Activated naive CD4-positive, alpha-beta T cell treated with anti-CD3 and anti-CD28 coated beads, Interleukin-2, amount 50 U/mL, for 72 hours (primary cell): ENCODE measurements at regions not wholly inside any gene's neighbourhood (a gene's known extent, or its start where the extent isn't known, plus 50 kb on each side); places are given as distances from the start of the nearest gene placed in this dataset.
"Not testable (repeated sequence)": the region's sequence is repeated elsewhere in the genome, so short reads cannot be mapped to it uniquely, and the experiment has no call there.

ENCODE experiments used
- ATAC-seq, 2 donors: fragments of 150-1000 bp; cut with Tn5 transposase; 2 replicates each; pipeline ENCODE4 v1.10.0; 2021; ENCODE audit warnings: mild to moderate bottlenecking in 2 of 2, moderate library complexity in 2 of 2
- DNase-seq, 2 donors: peaks; one replicate each; pipeline ENCODE4 v3.0.0; 2021 to 2022; ENCODE audit warnings: low spot score in 2 of 2
- H3K27ac Mint-ChIP-seq, 2 donors: one replicate each; pipeline ENCODE4 v1.8.0; 2022; ENCODE audit warnings: mild to moderate bottlenecking in 2 of 2, mixed read lengths in 2 of 2
- H3K36me3 Mint-ChIP-seq, 2 donors: one replicate each; pipeline ENCODE4 v1.8.0; 2022; ENCODE audit warnings: mixed read lengths in 2 of 2
- H3K9me3 Mint-ChIP-seq, 2 donors: one replicate each; pipeline ENCODE4 v1.8.0; 2022; ENCODE audit warnings: mixed read lengths in 2 of 2

DNA sequence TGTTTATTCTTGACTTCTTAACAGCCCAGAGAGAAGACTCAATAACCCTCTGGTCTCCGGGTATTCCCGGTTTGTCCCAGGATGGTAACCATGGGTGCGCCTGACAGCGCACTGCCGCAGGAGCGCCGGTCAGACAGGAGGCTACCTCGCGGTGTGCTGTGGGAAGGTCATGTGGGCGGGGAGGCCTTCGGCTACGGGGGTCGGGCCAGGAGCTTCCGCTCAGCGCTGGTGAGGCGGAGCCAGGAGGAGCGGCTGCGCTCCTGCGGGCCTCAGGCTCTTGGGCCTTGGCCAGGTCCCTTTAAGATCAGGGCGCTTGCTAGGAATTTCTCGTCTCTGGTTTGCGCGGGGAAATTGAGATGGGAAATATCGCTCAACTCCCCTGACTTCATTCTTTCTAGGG lies 182.3 kb upstream of the NDN start:
- H3K27ac Mint-ChIP-seq = no peak overlapping the region
- no peaks in the 10 kb centered on the region for H3K9me3 Mint-ChIP-seq
- DNase-seq (no peak), ATAC-seq (no peak)
- H3K36me3 Mint-ChIP-seq = no peaks in the 10 kb centered on the region

DNA sequence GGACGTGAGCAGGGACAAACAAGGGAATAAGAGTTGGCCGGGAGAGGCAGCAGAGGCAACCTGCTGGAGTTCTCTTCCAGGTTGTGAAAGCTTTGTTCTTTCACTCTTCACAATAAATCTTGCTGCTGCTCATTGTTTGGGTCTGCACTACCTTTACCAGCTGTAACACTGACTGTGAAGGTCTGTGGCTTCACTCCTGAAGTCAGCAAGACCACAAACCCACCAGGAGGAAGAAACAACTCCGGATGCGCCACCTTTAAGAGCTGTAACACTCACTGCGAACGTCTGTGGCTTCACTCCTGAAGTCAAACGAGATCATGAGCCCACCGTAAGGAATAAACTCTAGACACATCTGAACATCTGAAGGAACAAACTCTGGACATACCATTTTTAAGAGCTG lies 186.5 kb upstream of the NDN start:
- DNase-seq, H3K27ac Mint-ChIP-seq, H3K36me3 Mint-ChIP-seq, ATAC-seq, H3K9me3 Mint-ChIP-seq: not testable (repeated sequence)

DNA sequence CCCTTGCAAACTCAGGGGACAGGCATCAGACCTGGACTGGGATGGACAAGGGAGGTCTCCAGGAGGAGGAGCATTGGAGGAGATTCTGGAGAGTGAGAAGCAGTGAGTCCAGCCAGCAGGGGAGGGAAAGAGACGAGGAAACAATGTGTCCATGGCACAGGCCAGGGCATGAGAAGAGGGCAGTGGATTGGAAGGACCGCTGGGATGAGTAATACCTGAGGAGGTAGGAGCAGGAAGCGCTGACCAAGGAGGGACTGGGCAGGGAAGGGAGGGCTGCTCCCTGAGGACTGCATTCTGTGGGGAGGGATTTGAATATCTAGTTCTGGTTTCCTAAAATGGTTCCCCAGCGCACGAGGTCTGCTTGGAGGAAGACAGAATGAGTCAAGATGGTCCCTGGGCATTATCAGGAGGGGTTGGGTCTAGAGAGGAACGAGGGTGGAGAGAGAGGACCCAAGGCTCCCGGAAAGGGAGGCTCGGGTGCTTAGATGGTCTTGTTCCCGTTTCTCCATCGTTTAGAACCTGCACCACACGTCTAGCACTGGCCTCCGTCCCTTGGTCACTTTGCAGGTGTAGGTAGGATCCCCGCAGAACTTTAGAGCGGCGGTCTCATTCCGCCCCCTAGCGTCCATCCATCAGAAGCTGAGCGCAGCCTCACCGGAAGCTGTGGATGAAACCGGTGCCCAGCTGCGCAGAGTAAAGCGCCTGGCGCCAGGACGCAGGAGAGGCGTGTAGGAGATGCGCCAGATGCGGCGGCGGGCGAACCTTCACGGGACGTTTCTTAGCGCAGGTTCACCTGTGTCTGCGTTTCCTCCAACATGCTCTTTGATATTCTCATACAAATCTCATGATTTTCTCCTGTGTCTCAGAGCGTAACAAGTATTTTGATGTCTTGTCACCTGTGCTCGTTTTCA lies 190.7 kb upstream of the NDN start:
- Mint-ChIP-seq H3K9me3 (peaks cover 0 to 6% of the 10 kb centered on the region in 2 donors), H3K27ac (no peak overlapping the region), H3K36me3 (peaks cover 0 to 5% of the 10 kb centered on the region in 2 donors)
- DNase-seq (peak in 1 of 2 donors; percentile 48), ATAC-seq (peak; percentile 53 to 75)

DNA sequence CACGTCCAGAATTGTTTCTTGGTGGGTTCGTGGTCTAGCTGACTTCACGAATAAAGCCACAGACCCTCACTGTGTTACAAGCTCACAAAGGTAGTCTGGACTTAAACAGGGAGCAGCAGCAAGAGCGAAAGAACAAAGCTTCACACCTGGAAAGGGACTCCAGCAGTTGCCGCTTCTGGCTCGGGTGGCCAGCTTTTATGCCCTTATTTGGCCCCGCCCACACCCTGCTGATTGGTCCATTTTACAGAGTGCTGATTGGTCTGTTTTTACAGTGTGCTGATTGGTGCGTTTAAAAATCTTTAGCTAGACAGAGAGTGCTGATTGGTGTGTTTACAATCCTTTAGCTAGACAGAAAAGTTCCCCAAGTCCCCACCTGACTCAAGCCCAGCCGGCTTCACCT lies 194.2 kb upstream of the NDN start:
- Mint-ChIP-seq H3K27ac (no peak overlapping the region), H3K9me3 (peaks cover 8 to 17% of the 10 kb centered on the region in 2 donors), H3K36me3 (peaks cover 0 to 10% of the 10 kb centered on the region in 2 donors)
- no peak for ATAC-seq
- no peak for DNase-seq

DNA sequence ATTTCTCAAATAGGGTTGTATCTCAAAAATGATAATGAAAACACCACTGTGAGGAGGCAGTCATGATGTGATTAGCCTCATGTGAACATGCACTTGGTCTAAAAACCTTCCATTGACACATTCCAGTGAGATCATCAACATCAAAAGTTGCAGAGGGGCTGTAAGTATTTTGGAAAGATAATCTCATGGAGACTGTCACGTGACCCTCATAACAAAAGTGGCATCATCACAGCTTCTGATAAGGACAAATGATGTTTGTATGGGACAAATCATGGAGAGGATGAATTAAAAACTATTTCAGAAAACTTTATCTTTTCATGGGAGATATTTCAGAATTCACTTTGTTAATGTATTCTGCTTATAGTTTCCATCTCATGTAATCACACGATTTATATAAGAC lies 203.1 kb upstream of the NDN start:
- H3K9me3 Mint-ChIP-seq = peaks cover 13 to 18% of the 10 kb centered on the region in 2 donors
- H3K27ac Mint-ChIP-seq = no peak overlapping the region
- peaks cover 4 to 11% of the 10 kb centered on the region in 2 donors for H3K36me3 Mint-ChIP-seq
- DNase-seq = no peak
- no peak for ATAC-seq

DNA sequence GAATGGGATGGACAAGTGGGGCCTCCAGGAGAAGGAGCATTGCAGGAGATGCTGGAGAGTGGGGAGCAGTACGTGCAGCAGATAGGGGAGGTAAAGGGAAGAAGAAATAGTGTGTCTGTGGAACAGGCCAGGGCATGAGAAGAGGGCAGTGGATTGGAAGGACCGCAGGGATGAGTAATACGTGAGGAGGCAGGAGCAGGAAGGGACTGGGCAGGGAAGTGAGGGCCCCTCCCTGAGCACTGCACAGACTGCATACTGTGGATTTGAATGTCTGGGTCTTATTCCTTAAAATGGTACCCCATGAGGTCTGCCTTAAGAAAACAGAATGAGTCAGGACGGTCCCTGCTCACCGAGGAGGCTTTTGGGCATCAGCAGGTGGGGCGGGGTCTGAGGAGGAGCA lies 210.0 kb upstream of the NDN start:
- H3K27ac Mint-ChIP-seq = no peak overlapping the region
- no peak for DNase-seq
- no peak for ATAC-seq
- peaks cover 17 to 21% of the 10 kb centered on the region in 2 donors for H3K9me3 Mint-ChIP-seq
- peaks cover 10% of the 10 kb centered on the region in 2 donors for H3K36me3 Mint-ChIP-seq

DNA sequence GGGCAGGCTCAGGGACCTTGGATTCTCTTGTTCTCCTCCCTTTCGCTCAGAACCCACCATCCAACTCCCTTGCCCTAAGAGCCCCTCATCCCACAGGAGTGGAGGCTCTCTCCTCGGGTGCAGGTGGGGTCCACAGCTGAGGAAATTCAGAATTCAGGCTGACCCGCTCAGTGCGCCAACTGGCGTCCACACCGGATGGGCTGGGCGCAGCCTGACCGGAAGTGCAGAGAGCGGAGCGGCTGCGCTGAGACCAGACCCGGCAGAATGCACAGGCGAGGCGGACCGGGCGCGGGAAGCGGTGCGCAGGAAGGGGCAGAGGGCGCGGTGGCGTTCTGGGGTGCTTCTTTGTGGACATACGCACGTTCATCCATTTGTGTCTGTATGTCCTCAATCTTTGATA lies 210.4 kb upstream of the NDN start:
- ATAC-seq (no peak), DNase-seq (no peak)
- peaks cover 10% of the 10 kb centered on the region in 2 donors for H3K36me3 Mint-ChIP-seq
- peaks cover 21% of the 10 kb centered on the region in 2 donors for H3K9me3 Mint-ChIP-seq
- no peak overlapping the region for H3K27ac Mint-ChIP-seq

DNA sequence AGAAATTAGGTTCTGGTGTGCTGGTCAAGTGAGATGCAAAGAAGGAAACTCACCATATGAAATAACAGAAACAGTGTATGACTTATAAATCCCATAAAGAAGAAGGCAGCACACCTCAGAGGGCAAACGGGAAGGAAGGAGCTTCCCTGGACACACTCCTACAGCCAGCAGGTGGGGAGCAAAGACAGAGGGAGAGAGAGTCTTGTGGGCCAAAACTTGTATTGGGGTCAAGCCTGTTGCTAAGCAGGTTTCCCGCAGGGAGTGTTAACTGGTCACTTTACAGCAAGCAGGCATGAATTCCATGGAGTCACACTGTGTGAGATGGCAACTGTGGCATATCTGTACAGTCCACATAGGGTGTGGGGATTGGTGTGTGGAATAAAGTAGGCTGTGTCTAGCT lies 222.9 kb upstream of the NDN start:
- Mint-ChIP-seq H3K9me3 (peaks cover 11 to 14% of the 10 kb centered on the region in 2 donors), H3K27ac (no peak overlapping the region), H3K36me3 (no peaks in the 10 kb centered on the region)
- ATAC-seq (no peak), DNase-seq (no peak)

DNA sequence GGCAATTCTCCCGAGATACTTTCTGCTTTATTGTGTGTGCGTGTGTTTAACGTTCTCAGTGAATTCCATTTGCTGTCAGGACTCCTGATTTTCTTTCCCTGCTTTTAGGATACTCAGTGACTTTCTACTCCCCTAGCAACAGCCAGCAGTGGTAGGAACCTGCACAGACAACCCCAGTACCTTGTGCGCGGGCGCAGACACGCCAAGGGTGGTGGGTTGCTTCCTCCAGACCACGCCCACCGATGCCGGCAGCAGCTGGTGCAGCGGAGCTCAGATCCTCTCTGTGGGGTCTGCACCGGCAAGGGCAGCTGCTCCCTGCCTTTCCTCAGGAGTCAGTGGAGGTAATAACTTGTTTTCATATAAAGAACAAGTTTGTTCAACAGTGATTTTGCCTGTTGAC lies 225.1 kb upstream of the NDN start:
- ATAC-seq (no peak), DNase-seq (no peak)
- Mint-ChIP-seq H3K36me3 (no peaks in the 10 kb centered on the region), H3K9me3 (peaks cover 11 to 14% of the 10 kb centered on the region in 2 donors), H3K27ac (no peak overlapping the region)

DNA sequence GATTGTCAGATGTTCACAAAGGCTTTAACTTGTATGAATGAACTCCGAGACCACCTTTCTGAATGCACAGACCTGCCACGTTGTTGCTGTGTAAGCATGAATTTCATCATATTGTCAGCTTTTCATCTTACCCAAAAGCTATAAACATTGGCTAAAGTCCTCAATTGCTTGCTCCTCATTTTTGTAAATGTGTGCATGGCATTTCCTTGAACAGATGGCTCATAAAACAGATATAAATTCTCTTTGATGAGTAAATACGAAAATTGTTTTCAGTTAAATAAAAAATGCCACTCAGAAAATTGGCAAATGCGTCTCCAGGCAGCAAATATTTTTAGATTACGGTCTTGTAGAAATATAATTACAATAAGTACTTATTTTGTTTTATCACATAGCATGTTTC lies 226.0 kb upstream of the NDN start:
- Mint-ChIP-seq H3K36me3 (no peaks in the 10 kb centered on the region), H3K9me3 (peaks cover 11 to 14% of the 10 kb centered on the region in 2 donors), H3K27ac (no peak overlapping the region)
- no peak for ATAC-seq
- no peak for DNase-seq

DNA sequence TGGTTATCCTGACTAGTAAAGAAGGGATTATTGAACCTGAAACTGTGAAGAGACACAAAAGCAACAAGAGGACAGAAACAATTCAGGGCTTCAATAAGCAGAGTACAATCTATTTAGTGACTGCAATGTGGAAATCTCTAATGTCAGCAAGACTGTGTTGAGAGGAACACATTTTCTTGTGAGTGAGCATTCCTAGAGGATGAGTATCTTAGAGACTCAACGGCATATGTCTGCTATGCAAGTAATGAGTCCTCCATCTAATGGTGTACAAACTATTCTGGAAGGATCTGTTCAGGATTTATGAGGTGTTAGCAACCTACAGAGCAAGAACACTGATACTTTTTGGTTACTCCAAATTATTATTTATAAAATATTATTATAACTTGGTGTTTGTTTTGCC lies 226.5 kb upstream of the NDN start:
- no peaks in the 10 kb centered on the region for H3K36me3 Mint-ChIP-seq
- no peak for DNase-seq
- ATAC-seq = no peak
- no peak overlapping the region for H3K27ac Mint-ChIP-seq
- peaks cover 11 to 14% of the 10 kb centered on the region in 2 donors for H3K9me3 Mint-ChIP-seq

DNA sequence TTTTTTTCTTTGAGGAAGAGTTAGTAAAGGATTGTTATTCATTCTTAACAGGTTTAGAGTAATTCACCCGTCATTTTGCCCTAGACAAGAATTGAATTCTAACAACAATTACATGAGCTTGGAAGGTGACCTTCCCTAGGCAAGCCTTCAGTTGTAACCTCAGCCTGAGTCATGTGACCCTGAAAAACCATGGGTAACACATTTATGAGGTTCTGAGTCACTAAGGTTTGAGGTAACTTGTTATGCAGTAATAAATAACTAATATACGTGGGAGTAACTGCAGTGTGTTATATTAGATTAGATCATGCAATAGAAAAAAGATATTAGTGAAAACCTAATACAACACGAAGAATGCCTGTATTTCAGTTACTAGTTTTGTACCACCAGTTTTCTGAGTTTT lies 237.6 kb upstream of the NDN start:
- no peak for ATAC-seq

DNA sequence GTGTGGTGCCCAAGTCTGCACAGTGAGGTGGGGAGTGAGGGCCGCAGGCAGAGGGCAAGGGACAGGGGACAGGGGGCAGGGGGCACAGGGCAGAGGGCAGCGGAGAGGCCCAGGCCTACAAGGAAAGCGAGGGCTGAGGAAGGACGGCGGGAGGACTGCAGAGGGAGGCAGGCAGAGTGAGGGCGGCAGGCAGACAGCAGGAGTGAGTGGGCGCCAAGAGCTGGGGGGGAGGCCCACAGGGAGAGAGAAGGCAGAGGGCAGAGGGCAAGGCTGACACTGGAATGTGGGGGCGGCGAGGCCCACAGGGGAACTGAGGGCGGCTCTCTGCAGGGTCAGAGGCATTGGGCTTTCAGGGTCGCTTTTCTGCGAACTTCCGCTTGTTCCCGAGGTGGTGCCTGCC lies 267.8 kb upstream of the NDN start:
- Mint-ChIP-seq H3K27ac (no peak overlapping the region), H3K36me3 (no peaks in the 10 kb centered on the region), H3K9me3 (peaks cover 8 to 11% of the 10 kb centered on the region in 2 donors)
- DNase-seq (no peak), ATAC-seq (no peak)

More for the DNA sequence above, 237.6 kb upstream of the NDN start:
- no peak for DNase-seq
- Mint-ChIP-seq H3K9me3 (peaks cover 5 to 12% of the 10 kb centered on the region in 2 donors), H3K36me3 (peaks cover 0 to 4% of the 10 kb centered on the region in 2 donors), H3K27ac (no peak overlapping the region)

DNA sequence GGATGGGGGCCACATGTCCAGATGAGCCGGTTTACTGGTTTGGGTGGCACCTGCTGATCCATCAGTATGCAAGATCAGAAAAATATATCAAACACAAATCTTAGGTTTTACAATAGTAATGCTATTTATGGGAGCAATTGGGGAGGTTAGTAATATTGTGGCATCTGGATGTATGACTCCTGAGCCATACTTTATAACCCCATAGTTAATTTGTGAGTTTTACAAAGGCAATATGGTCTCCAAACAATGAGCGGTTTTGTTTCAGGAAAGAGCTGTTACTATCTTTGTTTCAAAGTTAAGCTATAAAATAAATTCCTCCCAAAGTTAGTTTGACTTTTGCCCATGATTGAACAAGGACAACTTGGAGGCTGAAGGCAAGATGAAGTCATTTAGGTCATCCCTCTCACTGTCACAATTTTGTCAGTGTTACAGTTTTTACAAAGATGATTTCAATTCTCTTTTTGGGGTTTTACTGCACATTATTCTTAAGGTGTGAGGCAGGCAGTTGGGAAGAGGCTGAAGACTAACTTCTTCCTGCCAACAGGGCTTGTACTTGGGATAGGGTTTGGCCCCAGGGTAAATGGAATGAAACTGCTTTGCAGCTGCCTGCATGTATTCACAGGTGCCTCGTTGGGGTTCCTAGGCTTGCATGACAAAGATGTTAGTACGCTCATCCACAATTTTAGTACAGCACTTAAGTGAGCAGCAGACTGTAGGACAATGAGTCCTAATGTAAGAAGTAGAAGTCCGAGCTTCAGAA lies 296.6 kb upstream of the NDN start:
- ATAC-seq (no peak), DNase-seq (no peak)
- H3K27ac Mint-ChIP-seq = no peak overlapping the region
- H3K36me3 Mint-ChIP-seq = no peaks in the 10 kb centered on the region
- H3K9me3 Mint-ChIP-seq = peaks cover 3 to 8% of the 10 kb centered on the region in 2 donors

DNA sequence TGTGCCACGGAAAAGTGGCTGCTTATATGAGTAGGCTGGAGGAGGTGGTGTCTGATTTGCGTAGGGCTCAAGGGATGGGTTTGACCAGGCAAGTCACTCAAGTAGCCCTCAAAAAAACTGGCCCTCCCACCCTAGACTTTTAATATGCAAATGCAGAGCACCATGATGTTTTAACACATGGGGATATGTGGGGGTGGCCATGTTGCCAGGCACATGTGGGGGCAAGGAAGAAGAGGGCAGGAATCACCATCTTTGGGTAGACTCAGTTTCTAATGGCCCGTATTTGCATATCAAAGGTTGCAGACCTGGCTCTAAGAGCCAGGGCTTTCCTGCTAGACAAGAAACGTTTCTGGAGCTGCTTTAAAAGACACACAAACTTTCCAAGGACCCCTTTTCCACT lies 307.2 kb upstream of the NDN start:
- no peak for ATAC-seq
- no peak overlapping the region for H3K27ac Mint-ChIP-seq
- peaks cover 21 to 26% of the 10 kb centered on the region in 2 donors for H3K9me3 Mint-ChIP-seq
- DNase-seq = no peak
- H3K36me3 Mint-ChIP-seq = no peaks in the 10 kb centered on the region

DNA sequence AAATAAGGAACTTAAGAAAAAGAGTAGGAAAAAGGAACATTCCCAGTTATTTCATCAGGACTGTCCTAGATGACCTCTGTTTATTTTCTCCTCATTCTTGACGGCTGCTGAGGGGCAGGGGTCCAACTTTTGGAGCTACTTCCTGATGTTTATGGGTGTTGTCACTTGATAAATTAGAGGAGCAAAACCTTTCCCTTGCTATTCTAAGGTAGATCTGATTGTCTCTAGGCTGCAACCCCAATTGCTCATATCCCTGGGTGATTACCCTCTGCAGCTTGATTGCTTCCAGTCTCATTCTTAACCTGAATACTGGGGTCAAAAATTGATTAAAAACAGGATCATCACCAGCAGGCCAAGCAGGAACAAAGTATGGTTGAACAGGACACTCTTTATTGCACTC lies 311.0 kb upstream of the NDN start:
- DNase-seq = no peak
- Mint-ChIP-seq H3K36me3 (no peaks in the 10 kb centered on the region), H3K9me3 (peaks cover 24 to 25% of the 10 kb centered on the region in 2 donors), H3K27ac (no peak overlapping the region)
- no peak for ATAC-seq

DNA sequence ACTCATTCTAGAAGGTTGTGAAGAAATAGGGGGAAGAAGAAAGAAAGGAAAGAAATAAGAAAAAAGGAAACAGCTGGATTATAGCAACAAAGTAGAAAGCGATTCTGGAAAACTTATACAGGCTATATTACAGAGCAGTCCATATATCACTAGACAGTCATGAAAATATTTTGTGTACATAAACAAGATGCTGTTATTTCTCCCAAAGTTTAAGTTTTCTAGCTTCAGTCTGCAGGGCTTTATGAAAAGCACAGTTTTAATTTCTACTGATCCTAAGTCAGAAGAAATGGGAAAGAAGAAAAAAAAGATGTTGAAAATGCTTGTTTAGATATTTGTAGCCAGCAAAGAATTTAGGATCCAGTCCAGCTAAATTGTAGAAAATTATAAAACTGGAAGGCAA lies 321.4 kb upstream of the NDN start:
- DNase-seq = no peak
- no peak overlapping the region for H3K27ac Mint-ChIP-seq
- no peak for ATAC-seq
- H3K9me3 Mint-ChIP-seq = peaks cover 11 to 14% of the 10 kb centered on the region in 2 donors
- H3K36me3 Mint-ChIP-seq = peaks cover 0 to 6% of the 10 kb centered on the region in 2 donors
